B cell (primary cell): ENCODE measurements at regions not wholly inside any gene's neighbourhood (a gene's known extent, or its start where the extent isn't known, plus 50 kb on each side); places are given as distances from the start of the nearest gene placed in this dataset.

Source experiments
- ATAC-seq: fragments of 200-7000 bp; cut with Tn5 transposase; one replicate; pipeline ENCODE4 v1.10.0; 2021; ENCODE audit warnings: low read depth, mild to moderate bottlenecking, moderate number of reproducible peaks, moderate library complexity
- CTCF ChIA-PET: fragments of 350-600 bp; sonication (Branson Sonifier 250); formaldehyde crosslinking; loops from one replicate; lab custom pipeline; 2021; ENCODE audit warnings: antibody characterized with exemption, inconsistent platforms; lab: Charles Lee
- POLR2A ChIA-PET: fragments of 350-600 bp; sonication (Branson Sonifier 250); formaldehyde crosslinking; loops from one replicate; lab custom pipeline; 2021; ENCODE audit warnings: antibody characterized with exemption; lab: Charles Lee
- DNase-seq: peaks from one replicate; pipeline ENCODE4 v3.0.0; 2013
- H2AFZ ChIP-seq: 2 replicates; pipeline ENCODE4 v1.6.1; 2012; ENCODE audit warnings: mild to moderate bottlenecking, low read depth, low read length; ENCODE audit not compliant: insufficient read depth, poor library complexity, severe bottlenecking
- H3K27ac ChIP-seq, 2 donors: 1 replicate in 1 of 2; 2 replicates in 1 of 2; pipeline ENCODE4 v1.5.1; 2012 to 2013; ENCODE audit warnings: low read length in 2 of 2, mild to moderate bottlenecking in 2 of 2, moderate library complexity in 1 of 2
- H3K27me3 ChIP-seq, 4 experiments: fragments of 200-600 bp in 1 of 4; sonication (generic) in 1 of 4; replicated peaks in 1 of 4; 1 replicate in 2 of 4; 2 replicates in 2 of 4; pipeline versions ENCODE4 v1.6.1 to v1.7.0; 2013 to 2016; ENCODE audit warnings: low read length in 3 of 4, mild to moderate bottlenecking in 2 of 4, mixed read lengths in 1 of 4, moderate library complexity in 1 of 4; ENCODE audit not compliant: insufficient read depth in 4 of 4, control insufficient read depth in 3 of 4; ENCODE audit errors: control extremely low read depth in 1 of 4
- H3K36me3 ChIP-seq, 2 experiments: replicated peaks in 1 of 2; 1 replicate in 1 of 2; 2 replicates in 1 of 2; pipeline versions ENCODE4 v1.6.1 to v1.7.1; 2013; ENCODE audit warnings: low read length in 1 of 2; ENCODE audit not compliant: insufficient read depth in 2 of 2, control insufficient read depth in 1 of 2; ENCODE audit errors: control extremely low read depth in 1 of 2, extremely low read depth in 1 of 2
- H3K4me1 ChIP-seq, 2 donors: fragments of 200-600 bp in 1 of 2; sonication (generic) in 1 of 2; 1 replicate in 1 of 2; 2 replicates in 1 of 2; pipeline versions ENCODE4 v1.5.1 to v1.6.1; 2013 to 2017; ENCODE audit warnings: low read length in 2 of 2; ENCODE audit not compliant: control insufficient read depth in 2 of 2, insufficient read depth in 2 of 2
- H3K4me2 ChIP-seq: replicated peaks from 2 replicates; pipeline ENCODE3; 2012; ENCODE audit warnings: mild to moderate bottlenecking, low read depth, low read length; ENCODE audit not compliant: poor library complexity, severe bottlenecking
- H3K4me3 ChIP-seq, 5 experiments: fragments of 200-600 bp in 1 of 5; sonication (generic) in 1 of 5; 1 replicate in 3 of 5; 2 replicates in 2 of 5; pipeline versions ENCODE4 v1.5.1 to v1.7.0; 2011 to 2016; ENCODE audit warnings: low read length in 4 of 5, mild to moderate bottlenecking in 4 of 5, low read depth in 2 of 5, control low read depth in 1 of 5, moderate library complexity in 1 of 5; ENCODE audit not compliant: insufficient read depth in 1 of 5; ENCODE audit errors: control extremely low read depth in 1 of 5, extremely low read depth in 1 of 5
- H3K79me2 ChIP-seq: fragments of 200-600 bp; sonication (generic); one replicate; pipeline ENCODE4 v1.6.0; 2016; ENCODE audit warnings: low read length; ENCODE audit not compliant: control insufficient read depth, insufficient read depth
- H3K9ac ChIP-seq: fragments of 200-600 bp; sonication (generic); 2 replicates; pipeline ENCODE4 v1.6.1; 2017; ENCODE audit warnings: mild to moderate bottlenecking, low read length, moderate library complexity
- H3K9me3 ChIP-seq, 3 donors: one replicate each; pipeline versions ENCODE4 v1.6.1 to v1.7.1; 2013; ENCODE audit warnings: low read length in 2 of 3; ENCODE audit not compliant: control insufficient read depth in 2 of 3, insufficient read depth in 1 of 3; ENCODE audit errors: control extremely low read depth in 1 of 3
- H4K20me1 ChIP-seq: 2 replicates; pipeline ENCODE4 v1.6.0; 2012; ENCODE audit warnings: mild to moderate bottlenecking, low read length; ENCODE audit not compliant: insufficient read depth, control insufficient read depth, poor library complexity, severe bottlenecking
- H3K27ac Mint-ChIP-seq: one replicate; pipeline ENCODE4 v1.8.0; 2021; ENCODE audit warnings: mixed read lengths
- H3K27me3 Mint-ChIP-seq: one replicate; pipeline ENCODE4 v1.8.0; 2021; ENCODE audit warnings: mixed read lengths
- H3K4me1 Mint-ChIP-seq: one replicate; pipeline ENCODE4 v1.8.0; 2021; ENCODE audit warnings: mixed read lengths
- H3K4me3 Mint-ChIP-seq: one replicate; pipeline ENCODE4 v1.8.0; 2021; ENCODE audit warnings: mixed read lengths
- H3K9me3 Mint-ChIP-seq: one replicate; pipeline ENCODE4 v1.8.0; 2022; ENCODE audit warnings: mixed read lengths; ENCODE audit not compliant: insufficient read depth
- EZH2 ChIP-seq: IDR thresholded peaks from 2 replicates; pipeline ENCODE4 v1.6.1; 2012; ENCODE audit warnings: borderline replicate concordance, low read depth, mild to moderate bottlenecking, moderate library complexity, low read length; ENCODE audit not compliant: insufficient read depth, poor library complexity, severe bottlenecking
- WGBS: methylation state at CpG from one replicate; pipeline ENCODE4 v1.1.5; 2013; ENCODE audit warnings: missing lambda C conversion rate; ENCODE audit not compliant: insufficient coverage; 5-methylcytosine and 5-hydroxymethylcytosine counted together
- intact Hi-C: fragments of 100-400 bp; cut with micrococcal nuclease; formaldehyde crosslinking; loops from one replicate; pipeline ENCODE4 v1.10.0; 2022
- TF ChIP-seq, protein P1 (sequence below): fragments of 200-600 bp; IDR thresholded peaks from one replicate; pipeline ENCODE4 v1.8.0; 2022; ENCODE audit warnings: antibody characterized with exemption, mild to moderate bottlenecking

- H3K9me3 Mint-ChIP-seq: no peaks in the 10 kb centered on the region
Measured at GRCh38 chr14:36027354-36027753, 149.2 kb downstream of the PTCSC3 start.

GRCh38 chr14:36022765-36023410, 153.6 kb downstream of the PTCSC3 start:
- Histone ChIP-seq H3K27me3 (no peaks in the 10 kb centered on the region), H3K9me3 (no peaks in the 10 kb centered on the region), H3K9ac (no peak overlapping the region), H2AFZ (no peak overlapping the region), H3K4me3 (no peak overlapping the region), H3K36me3 (no peaks in the 10 kb centered on the region), H3K4me1 (no peaks in the 10 kb centered on the region), H3K79me2 (no peaks in the 10 kb centered on the region), H3K27ac (no peak overlapping the region), H3K4me2 (no peak overlapping the region), H4K20me1 (no peaks in the 10 kb centered on the region)
- ATAC-seq: no peak
- intact Hi-C loops: no loop called here
- ChIA-PET POLR2A (no interaction called here), CTCF (no interaction called here)
- Mint-ChIP-seq H3K4me1 (no peaks in the 10 kb centered on the region), H3K27me3 (peaks cover 3% of the 10 kb centered on the region), H3K9me3 (no peaks in the 10 kb centered on the region), H3K27ac (no peak overlapping the region), H3K4me3 (no peak overlapping the region)
- DNase-seq: no peak
- TF ChIP-seq, protein P1, sequence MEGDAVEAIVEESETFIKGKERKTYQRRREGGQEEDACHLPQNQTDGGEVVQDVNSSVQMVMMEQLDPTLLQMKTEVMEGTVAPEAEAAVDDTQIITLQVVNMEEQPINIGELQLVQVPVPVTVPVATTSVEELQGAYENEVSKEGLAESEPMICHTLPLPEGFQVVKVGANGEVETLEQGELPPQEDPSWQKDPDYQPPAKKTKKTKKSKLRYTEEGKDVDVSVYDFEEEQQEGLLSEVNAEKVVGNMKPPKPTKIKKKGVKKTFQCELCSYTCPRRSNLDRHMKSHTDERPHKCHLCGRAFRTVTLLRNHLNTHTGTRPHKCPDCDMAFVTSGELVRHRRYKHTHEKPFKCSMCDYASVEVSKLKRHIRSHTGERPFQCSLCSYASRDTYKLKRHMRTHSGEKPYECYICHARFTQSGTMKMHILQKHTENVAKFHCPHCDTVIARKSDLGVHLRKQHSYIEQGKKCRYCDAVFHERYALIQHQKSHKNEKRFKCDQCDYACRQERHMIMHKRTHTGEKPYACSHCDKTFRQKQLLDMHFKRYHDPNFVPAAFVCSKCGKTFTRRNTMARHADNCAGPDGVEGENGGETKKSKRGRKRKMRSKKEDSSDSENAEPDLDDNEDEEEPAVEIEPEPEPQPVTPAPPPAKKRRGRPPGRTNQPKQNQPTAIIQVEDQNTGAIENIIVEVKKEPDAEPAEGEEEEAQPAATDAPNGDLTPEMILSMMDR: no peak
- no peak for TF ChIP-seq EZH2
- 75% methylated on average over 2 of the region's 8 CpGs for WGBS

More at GRCh38 chr14:36027354-36027753, 149.2 kb downstream of the PTCSC3 start:
- intact Hi-C loops: no loop called here
- Histone ChIP-seq H3K79me2 (no peaks in the 10 kb centered on the region), H3K27ac (no peak overlapping the region), H3K9me3 (no peaks in the 10 kb centered on the region), H3K9ac (no peak overlapping the region), H3K27me3 (no peaks in the 10 kb centered on the region), H2AFZ (no peak overlapping the region), H4K20me1 (no peaks in the 10 kb centered on the region), H3K4me1 (no peaks in the 10 kb centered on the region), H3K4me2 (no peak overlapping the region), H3K36me3 (no peaks in the 10 kb centered on the region), H3K4me3 (no peak overlapping the region)
- no peak overlapping the region for H3K4me3 Mint-ChIP-seq
- H3K27me3 Mint-ChIP-seq: peaks cover 7% of the 10 kb centered on the region
- no peak for DNase-seq
- WGBS: 80% methylated on average over 1 of the region's 3 CpGs
- CTCF ChIA-PET: no interaction called here
- no peak overlapping the region for H3K27ac Mint-ChIP-seq
- TF ChIP-seq, protein P1: no peak
- TF ChIP-seq EZH2: no peak
- POLR2A ChIA-PET: no interaction called here
- no peaks in the 10 kb centered on the region for H3K4me1 Mint-ChIP-seq
- no peak for ATAC-seq
